Posterior vena cava (tissue), 2 donors: ENCODE measurements at regions not wholly inside any gene's neighbourhood (a gene's known extent, or its start where the extent isn't known, plus 50 kb on each side); places are given as distances from the start of the nearest gene placed in this dataset.
"Not testable (repeated sequence)": the region's sequence is repeated elsewhere in the genome, so short reads cannot be mapped to it uniquely, and the experiment has no call there.

Experiments used
- DNase-seq: peaks from one replicate; pipeline ENCODE4 v3.0.0-alpha.2; 2020; ENCODE audit warnings: low spot score
- intact Hi-C, 2 donors: fragments of 100-400 bp; cut with DNase I; formaldehyde crosslinking; loops; one replicate each; pipeline versions ENCODE4 v1.14.1 to v1.14.2; 2022 to 2023
- donor health status: DM: yes; HTN: yes; CAD: no.
- donor health status: DM: yes; HTN: yes; CAD: no.

DNA sequence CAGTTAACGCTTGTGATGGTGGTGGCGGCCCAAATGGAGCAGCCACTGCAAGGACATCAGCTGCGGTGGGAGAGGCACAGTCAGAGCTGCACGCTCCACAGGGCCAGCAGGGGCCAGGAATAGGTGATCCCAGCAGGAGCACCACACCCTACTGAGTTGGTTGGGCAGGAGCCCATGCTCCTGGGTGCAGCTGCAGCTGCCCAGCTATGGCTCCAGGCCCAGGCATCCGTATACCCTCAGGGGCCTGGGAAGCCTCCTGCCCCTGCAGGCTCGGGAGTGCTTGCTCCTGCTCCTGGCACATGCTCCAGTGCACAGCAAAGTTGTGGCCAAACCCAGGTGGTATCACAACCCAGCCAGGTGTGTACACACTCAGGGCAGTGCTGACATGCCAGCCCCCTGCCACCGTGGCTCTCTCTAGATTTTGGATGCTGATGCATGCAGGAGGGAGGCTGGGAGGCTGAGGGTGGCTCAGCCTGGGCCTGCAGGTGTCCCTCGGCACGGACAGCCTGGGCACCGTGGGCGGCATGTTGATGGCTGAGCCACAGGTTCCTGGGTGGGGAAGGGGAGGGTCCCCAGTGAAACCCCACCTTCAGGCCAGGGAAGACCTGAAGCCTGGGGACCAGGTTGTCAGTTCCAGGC, 150.2 kb downstream of the CXXC4 start:
- intact Hi-C loops: no loop called here

DNA sequence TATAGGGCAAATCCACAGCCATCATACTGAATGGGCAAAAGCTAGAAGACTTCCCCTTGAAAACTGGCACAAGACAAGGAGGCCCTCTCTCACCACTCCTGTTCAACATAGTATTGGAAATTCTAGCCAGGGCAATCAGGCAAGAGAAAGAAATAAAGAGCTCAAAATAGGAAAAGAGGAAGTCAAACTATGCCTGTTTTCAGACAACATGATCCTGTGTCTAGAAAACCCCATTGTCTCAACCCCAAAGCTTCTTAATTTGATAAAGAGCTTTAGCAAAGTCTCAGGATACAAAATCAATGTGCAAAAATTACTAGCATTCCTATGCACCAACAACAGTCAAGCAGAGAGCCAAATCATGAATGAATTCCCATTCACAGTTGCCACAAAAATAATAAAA, 160.3 kb downstream of the CXXC4 start:
- intact Hi-C loops: no loop called here
- no peak for DNase-seq

More for the DNA sequence above, 150.2 kb downstream of the CXXC4 start:
- peak; percentile 62 for DNase-seq

DNA sequence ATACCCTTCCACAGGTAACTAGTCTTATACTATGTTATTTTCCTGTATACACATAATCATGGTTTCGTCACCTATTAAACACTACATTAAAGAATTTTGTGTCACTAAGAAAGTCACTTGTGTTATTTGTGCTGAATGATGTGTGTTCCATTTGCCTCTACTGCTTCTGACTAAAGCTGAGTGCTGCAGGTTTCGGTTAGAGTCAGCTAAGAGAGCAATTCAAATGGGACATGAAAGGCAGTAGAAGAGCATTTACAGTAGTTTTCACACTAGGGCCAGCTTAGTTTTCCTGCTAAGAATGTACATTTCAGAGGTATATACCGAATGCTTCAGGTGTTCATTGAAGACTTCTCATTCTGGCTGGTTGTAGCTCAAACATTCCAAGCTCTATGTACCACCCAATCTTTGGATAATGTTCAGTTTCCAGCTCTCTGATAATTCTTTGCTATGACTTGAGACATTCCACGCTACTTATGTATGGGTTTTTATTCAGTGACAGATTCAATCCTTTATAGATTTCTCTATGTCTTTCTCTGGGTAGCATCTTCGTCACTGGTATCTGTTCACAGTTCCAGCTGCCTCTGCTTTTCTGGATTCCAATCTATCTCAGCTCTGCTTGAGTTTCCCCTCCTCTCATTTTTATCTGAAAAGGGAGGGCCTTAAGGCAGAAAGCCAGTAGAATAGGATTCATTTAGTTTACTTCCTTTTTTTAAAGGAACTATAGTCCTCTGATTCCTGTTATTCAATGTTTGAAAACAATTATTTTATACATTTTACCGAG, 164.4 kb downstream of the CXXC4 start:
- no peak for DNase-seq
- intact Hi-C loops: no loop called here

DNA sequence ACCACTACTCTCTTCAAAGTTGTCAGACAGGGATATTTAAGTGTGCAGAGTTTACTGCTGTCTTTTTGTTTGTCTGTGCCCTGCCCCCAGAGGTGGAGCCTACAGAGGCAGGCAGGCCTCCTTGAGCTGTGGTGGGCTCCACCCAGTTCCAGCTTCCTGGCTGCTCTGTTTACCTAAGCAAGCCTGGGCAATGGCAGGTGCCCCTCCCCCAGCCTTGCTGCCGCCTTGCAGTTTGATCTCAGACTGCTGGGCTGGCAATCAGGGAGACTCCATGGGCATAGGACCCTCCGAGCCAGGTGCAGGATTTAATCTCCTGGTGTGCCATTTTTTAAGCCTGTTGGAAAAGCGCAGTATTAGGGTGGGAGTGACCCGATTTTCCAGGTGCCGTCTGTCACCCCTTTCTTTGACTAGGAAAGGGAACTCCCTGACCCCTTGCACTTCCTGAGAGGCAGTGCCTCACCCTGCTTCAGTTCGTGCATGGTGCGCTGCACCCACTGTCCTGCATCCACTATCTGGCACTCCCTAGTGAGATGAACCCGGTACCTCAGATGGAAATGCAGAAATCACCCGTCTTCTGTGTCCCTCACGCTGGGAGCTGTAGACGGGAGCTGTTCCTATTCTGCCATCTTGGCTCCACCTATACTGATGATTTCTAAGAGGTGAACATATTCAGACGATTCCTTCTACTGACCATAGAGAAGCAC, 167.6 kb downstream of the CXXC4 start:
- intact Hi-C loops, DNase-seq: not testable (repeated sequence)

DNA sequence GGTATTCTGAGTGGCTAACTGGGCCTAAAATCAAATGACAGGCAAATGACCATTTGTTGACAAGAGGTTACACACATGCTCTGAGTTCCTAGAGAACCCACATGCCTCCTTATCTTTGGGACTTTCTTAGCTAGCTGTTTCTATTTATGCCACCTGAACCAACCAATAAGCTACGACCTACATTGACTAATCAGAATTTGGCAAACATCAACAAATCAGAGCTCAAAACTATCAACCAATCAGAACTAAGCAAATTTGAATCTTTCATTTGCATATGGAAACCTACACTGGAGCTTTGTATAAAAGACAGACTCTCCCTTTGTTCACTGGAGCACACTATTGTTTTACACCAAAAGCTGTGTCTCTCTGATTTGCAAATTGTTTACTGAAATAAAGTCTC, 192.0 kb downstream of the CXXC4 start:
- no peak for DNase-seq
- intact Hi-C loops: no loop called here

DNA sequence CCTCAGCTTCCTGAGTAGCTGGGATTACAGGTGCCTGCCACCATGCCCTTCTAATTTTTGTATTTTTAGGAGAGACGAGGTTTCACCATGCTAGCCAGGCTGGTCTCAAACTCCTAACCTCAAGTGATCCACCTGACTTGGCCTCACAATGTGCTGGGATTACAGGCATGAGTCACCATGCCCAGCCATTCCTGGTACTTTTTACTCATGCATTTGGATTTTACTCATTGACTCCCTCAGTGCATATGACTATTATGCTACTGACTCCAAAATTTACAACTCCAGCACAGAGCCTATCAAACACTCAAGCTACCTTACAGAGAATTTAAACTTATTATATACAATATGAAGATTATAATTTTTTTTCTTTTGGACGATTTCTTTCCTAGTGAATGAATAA, 199.9 kb downstream of the CXXC4 start:
- DNase-seq: no peak
- intact Hi-C loops: no loop called here

DNA sequence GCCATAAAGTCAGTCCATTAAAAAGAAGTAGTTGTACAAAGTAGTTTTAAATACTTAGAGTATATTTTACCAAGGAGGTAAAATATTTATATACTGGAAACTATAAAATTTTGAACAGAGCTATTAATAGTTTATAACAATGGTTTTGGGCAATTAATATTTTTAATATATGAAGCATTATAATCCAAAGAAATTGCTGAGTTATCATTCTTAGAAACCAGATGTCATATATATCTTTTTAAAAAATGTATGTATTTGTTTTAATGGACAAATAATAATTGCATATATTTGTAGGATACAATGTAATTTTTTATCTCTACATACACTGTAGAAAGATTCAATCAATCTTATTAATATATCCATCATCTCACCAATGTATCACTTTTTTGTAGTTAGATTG, 207.8 kb downstream of the CXXC4 start:
- no peak for DNase-seq

DNA sequence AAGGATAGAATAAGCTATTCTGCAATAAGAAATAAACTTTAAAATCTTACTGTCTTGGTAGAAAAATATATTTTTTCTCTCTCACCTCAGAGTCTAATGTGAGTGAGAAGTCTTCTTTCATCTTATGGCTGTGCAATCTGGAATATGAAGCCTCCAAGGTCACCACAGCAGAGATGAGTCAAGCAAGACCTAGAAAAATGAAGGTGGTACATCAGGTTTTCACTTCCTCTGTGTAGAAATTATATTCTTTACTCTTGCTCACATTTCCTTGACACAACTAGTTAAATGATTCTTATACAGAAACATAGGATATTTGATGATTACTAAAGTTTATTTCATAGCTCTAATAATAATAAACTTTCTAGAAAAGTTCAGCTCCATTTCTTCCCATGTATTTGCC, 211.4 kb downstream of the CXXC4 start:
- intact Hi-C loops: no loop called here

More for the DNA sequence above, 207.8 kb downstream of the CXXC4 start:
- intact Hi-C loops: no loop called here

DNA sequence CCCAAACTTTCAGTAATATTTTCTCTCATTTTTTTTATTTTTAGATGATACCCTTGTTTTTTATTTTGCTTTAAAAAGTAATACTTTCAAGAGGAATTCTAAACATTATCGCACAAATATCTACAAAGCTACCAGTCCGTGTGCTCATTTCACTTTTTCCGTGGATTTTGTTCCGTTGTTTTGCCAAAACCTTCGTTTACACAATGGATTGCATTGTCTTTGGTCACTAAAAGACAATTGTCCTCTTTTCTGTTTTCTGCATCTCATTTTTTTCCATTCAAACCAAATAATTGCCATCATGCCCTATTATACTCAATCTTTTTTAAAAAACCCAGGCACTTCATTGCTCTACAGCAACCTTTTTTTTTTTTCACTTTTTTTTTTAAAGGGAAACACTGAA, 214.9 kb downstream of the CXXC4 start:
- no peak for DNase-seq
- intact Hi-C loops: no loop called here

More for the DNA sequence above, 211.4 kb downstream of the CXXC4 start:
- DNase-seq: no peak

DNA sequence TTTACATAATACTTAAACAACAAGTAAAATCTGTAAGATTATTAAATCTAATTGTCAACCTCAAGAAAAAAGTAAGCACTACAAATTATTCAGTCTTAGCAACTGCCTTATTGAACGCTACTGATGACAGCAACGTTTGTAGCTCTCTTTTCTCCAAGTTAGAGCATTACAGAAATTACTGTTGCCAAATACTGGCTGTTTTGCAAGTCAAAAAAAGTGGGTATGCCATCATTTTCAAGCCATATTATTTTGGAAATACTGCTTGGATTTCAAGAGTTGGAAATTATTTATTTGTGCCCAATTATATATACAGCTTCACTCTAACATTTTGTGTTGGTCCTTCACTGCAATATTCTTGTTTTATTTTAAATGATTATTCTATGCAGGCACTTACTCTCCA, 221.7 kb downstream of the CXXC4 start:
- intact Hi-C loops: no loop called here

DNA sequence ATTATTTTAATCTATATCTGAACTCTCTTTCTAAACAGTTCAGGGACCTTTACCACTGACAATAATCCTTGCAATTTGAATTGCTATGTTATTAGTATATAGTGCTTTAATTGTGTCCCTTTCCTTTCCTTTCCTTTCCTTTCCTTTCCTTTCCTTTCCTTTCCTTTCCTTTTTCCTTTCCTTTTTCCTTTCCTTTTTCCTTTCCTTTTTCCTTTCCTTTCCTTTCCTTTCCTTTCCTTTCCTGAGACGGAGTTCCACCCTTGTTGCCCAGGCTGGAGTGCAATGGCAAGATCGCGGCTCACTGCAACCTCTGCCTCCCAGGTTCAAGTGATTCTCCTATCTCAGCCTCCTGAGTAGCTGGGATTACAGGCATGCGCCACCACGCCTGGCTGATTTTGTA, 225.1 kb downstream of the CXXC4 start:
- DNase-seq, intact Hi-C loops: not testable (repeated sequence)

More for the DNA sequence above, 221.7 kb downstream of the CXXC4 start:
- DNase-seq: no peak

DNA sequence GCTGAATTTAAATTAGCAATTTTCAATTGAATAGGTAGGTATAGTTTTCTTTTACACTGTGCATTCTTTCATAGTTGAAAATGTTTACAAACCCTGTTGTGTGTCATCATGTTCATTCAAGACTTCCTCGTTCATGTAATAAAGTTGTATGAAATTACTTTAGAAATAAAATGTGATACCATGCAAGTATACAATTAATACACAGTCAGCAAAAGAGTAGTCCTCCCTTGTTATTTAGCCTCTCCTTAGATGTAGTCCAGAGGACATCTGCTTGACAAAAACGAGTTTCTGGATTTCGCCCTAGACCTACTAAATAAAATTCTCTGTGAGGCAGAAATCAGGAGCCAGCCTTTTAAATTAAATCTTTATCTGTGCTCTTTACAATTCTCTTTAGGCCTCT, 231.6 kb downstream of the CXXC4 start:
- intact Hi-C loops: no loop called here

DNA sequence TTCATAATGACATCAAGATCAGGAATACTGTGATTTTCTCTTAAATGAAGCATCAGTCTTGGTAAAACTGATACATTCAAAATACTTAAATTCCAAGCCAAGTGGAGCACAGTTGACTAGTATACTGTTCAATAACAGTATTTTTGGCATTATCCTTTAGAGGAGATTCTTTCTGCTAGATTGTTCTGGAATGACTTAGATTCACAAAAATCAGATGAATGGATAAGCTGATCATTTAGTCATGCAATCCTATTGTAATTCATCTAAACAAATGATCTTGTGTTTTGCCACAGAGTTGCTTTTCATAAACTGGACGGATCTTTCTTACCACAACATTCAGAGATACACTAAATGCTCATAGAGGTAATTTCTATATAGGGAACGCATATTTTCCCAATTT, 232.0 kb downstream of the CXXC4 start:
- intact Hi-C loops: no loop called here

More for the DNA sequence above, 231.6 kb downstream of the CXXC4 start:
- DNase-seq: no peak

DNA sequence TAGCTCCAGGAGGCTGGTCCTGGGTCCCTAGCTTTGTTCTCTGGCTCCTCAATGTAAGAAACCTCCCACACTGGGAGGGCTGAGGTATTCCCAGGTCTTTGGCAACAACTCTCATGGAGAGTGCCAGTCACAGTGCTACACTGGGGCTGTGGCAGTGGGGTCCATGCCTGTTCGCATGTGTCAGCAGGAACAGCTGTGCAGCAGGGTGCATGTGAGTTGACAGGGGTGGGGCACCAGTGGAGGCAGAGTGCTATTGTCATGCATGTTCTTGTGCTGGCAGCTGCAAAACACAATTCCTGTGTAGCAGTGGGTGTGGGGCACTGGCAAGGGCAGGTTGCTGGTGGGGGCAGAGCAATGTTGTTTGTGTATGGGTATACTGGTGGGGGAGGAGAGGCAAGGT, 246.0 kb downstream of the CXXC4 start:
- no peak for DNase-seq
- intact Hi-C loops: no loop called here

More for the DNA sequence above, 232.0 kb downstream of the CXXC4 start:
- no peak for DNase-seq

DNA sequence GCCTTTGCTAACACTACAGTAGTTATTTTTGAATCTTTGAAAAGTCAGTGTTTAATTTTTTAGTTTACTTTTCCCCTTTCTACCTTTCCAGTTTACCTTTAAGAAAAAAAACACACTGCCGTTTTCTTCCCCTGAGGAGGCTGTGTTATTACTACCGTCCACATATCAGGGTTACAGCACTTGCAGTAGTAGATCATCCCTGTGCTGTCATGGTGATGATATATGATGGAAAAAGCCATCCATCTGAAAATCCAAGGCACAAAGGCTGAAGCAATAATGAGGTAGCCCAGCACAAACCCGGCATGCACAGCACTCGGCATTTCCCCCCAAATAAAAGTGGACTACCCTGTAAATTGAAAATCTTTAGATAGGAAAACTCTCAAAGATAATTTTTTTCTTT, 258.7 kb downstream of the CXXC4 start:
- DNase-seq: no peak
- intact Hi-C loops: no loop called here

DNA sequence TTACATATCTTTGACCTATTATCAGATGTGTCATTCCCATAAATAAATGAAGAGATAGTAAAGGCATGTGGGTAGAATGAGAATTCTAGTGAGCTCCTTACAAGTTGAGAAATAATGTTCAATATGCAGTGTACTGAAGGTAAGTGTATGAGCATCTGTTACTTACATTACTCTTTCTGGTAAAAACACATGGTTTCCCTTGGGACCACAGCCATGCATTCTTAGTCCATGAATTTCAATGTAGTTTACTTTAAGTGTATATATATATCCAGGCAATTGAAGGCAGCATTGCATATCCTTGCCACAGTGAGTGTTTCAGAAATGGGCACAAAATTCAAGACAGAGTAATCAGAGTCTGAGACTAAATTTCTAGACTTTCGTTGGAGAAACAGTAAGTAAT, 277.2 kb downstream of the CXXC4 start:
- intact Hi-C loops: no loop called here
- no peak for DNase-seq

DNA sequence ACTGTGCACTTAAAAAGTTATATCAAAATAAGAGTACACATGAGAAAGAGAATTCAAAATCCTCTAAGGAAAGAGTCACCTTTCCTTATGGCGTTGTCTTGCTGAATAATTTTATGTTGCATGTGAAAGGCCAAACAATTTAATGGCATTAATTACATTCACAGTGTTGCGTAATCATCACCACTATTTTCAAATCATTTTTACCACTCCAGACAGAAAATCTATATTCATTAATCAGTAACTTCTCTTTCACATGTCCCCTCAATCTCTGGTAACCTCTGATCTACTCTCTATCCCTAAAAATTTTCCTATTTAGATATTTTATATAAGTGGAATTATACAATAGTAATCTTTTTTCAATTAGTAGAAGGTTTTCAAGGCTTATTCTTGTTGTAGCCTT, 283.0 kb downstream of the CXXC4 start:
- intact Hi-C loops: no loop called here
- DNase-seq: no peak

DNA sequence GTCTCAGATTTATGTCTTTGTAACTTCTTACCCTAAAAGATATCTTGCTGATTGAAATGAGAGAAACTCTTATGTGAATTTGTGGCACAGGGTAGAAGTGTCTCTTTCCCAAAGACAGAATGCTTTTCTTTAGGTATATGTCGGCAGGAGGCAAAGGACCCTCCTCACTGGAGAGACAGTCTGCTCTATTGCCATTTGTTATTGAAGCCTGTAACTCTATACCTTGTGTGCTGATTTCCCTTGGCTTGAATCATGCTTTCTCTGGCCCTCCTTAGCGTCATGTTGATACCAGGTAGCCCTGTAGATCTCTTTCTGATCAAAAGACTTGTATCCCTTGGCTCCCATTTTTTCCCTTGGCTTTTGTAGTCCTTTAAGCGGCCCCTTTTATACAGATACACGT, 284.3 kb downstream of the CXXC4 start:
- DNase-seq: no peak
- intact Hi-C loops: no loop called here

DNA sequence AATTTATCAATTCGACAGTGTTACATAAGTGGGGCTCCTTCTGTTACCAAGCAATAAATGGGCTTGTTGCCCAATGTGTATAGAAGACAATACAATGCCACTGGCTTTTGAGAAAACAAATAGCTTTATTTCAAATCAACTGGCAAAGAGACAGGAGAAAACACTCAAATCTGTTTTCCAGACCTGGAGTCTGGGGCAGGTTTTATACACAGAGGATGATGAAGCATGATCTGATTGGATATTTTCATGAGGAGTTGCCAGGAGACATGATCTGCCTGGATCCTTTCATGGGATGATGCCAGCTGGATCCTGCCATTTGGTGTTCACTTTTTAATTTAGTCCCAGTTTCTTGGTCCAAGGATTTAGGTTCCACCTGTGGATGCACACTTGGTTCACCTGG, 287.9 kb downstream of the CXXC4 start:
- intact Hi-C loops: no loop called here
- DNase-seq: no peak

DNA sequence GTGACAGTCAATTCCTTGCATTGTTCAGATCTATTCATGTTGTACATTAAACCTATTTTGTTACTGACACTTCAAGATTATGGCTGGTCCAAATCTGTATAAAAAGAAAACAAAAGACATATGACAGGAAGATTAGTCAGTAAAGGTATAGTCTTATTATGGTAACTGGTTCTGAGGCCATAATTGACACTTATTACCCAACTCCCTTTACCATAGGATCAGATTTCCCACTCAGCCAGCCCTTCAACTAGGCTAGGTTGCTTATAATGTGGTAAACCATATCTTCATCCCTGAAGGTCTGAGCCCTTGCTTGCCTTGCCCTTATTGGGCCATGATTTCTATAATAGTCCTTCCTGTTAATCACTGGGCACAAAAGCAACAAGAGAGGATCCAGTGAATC, 289.6 kb downstream of the CXXC4 start:
- intact Hi-C loops: no loop called here
- no peak for DNase-seq
